ENCODE measurements at regions not wholly inside any gene's neighbourhood (a gene's known extent, or its start where the extent isn't known, plus 50 kb on each side); places are given as distances from the start of the nearest gene placed in this dataset.

- DNase-seq: no peak
Measured at GRCh38 chr10:128377364-128377987, 251.3 kb upstream of the MKI67 start.

- no peak for DNase-seq
Measured at GRCh38 chr10:128377988-128378387, 251.8 kb upstream of the MKI67 start.

- no peak for DNase-seq
Measured at GRCh38 chr10:128380946-128381345, 254.7 kb upstream of the MKI67 start.

- DNase-seq: no peak
Measured at GRCh38 chr10:128382225-128382624, 256.0 kb upstream of the MKI67 start.

GRCh38 chr10:128384831-128385230 lies 258.6 kb upstream of the MKI67 start:
- no peak for DNase-seq

- no peak for DNase-seq
Measured at GRCh38 chr10:128386231-128386630, 260.0 kb upstream of the MKI67 start.

GRCh38 chr10:128386816-128387604 lies 260.8 kb upstream of the MKI67 start:
- DNase-seq: no peak

- no peak for DNase-seq
Measured at GRCh38 chr10:128390596-128390995, 264.4 kb upstream of the MKI67 start.

GRCh38 chr10:128393546-128393945 lies 267.3 kb upstream of the MKI67 start:
- no peak for DNase-seq

GRCh38 chr10:128398118-128398517 lies 271.9 kb upstream of the MKI67 start:
- no peak for DNase-seq

- no peak for DNase-seq
Measured at GRCh38 chr10:128398999-128399398, 272.8 kb upstream of the MKI67 start.

- DNase-seq: no peak
Measured at GRCh38 chr10:128400564-128400963, 274.3 kb upstream of the MKI67 start.

- no peak for DNase-seq
Measured at GRCh38 chr10:128405450-128405849, 279.2 kb upstream of the MKI67 start.

GRCh38 chr10:128411643-128412042 lies 285.4 kb upstream of the MKI67 start:
- DNase-seq: no peak

GRCh38 chr10:128414568-128414967 lies 288.3 kb upstream of the MKI67 start:
- no peak for DNase-seq

- DNase-seq: no peak
Measured at GRCh38 chr10:128416231-128416630, 290.0 kb upstream of the MKI67 start.

GRCh38 chr10:128417826-128418225 lies 291.6 kb upstream of the MKI67 start:
- DNase-seq: no peak

GRCh38 chr10:128418819-128419218 lies 292.6 kb upstream of the MKI67 start:
- no peak for DNase-seq

GRCh38 chr10:128419466-128420019 lies 293.3 kb upstream of the MKI67 start:
- no peak for DNase-seq

GRCh38 chr10:128420623-128421022 lies 294.4 kb upstream of the MKI67 start:
- no peak for DNase-seq

GRCh38 chr10:128421371-128422160 lies 295.3 kb upstream of the MKI67 start:
- DNase-seq: no peak

GRCh38 chr10:128422190-128422589 lies 296.0 kb upstream of the MKI67 start:
- DNase-seq: no peak

- DNase-seq: no peak
Measured at GRCh38 chr10:128422999-128423398, 296.8 kb upstream of the MKI67 start.
